ENCODE measurements at regions not wholly inside any gene's neighbourhood (a gene's known extent, or its start where the extent isn't known, plus 50 kb on each side); places are given as distances from the start of the nearest gene placed in this dataset.
A peak's percentile ranks its signal among the peaks of the same experiment; 100 is the strongest.

DNA sequence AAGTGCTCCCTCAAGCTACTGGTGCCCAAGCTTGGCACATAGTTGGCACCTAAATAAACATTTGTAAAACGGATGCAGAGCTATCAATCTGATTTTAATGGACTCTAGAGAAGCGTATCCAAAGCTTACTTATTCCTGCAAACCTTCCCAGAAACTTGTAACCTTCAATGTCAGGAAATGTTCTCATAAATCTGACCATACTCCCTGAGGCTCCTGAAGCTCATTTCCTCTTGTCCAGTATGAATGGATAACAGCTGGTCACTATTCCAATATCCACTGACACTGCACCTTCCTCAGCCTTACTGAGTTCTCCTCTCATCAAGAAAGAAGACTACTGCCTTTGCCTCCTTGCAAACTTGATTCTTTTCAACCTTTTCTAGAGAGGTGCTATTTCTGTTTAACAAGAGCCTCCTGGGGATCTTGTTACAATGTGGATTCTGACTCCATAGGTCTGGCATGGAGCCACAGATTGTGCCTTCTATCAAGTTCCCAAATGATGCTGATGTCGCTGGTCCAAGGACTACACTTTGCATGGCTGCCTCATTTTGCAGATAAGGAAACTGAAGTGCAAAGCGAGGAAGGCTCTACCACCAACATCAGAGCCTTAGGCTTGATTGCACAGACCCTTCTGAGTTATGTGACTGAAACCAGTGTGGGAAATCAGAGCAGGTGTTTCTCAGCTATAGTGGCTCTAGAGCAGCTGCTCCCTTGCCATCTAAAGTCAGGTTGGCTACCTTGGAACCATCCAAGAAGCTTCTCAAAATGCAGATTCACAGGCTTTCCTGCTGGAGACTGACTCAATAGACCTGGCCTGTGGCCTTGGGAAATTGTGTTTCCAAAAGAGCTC, 377.8 kb downstream of the SOX9 start:
- H3K4me2 ChIP-seq (ENCODE audit: low read length): no peak overlapping the region
- ATAC-seq (peak; percentile 18; the same call in 1 of the 2 replicates), DNase-seq (peak; percentile 40)
- H3K27ac ChIP-seq (ENCODE audit: low read length): no peak overlapping the region
- CTCF ChIA-PET: interaction anchor here (0.8 kb wide), 1 partner anchor 108 kb away, joined by 3 read pairs; no protein-coding TSS in a partner anchor
- H3K9ac ChIP-seq (ENCODE audit: low read length): no peak overlapping the region
- H3K4me1 ChIP-seq (ENCODE audit: insufficient read depth, low read length): no peaks in the 10 kb centered on the region
- no peak overlapping the region for H3K4me3 ChIP-seq (ENCODE audit: low read length)
- no peaks in the 10 kb centered on the region for H3K9me2 ChIP-seq (replicated peaks; ENCODE audit: low read length)
- H2AFZ ChIP-seq (ENCODE audit: low read length): no peak overlapping the region
- H3K36me3 ChIP-seq (ENCODE audit: low read depth, low read length): no peaks in the 10 kb centered on the region
- POLR2A ChIA-PET (ENCODE audit: unreplicated experiment): interaction anchor here (0.8 kb wide), 1 partner anchor 33 kb away, joined by 3 read pairs; no protein-coding TSS in a partner anchor
- no peaks in the 10 kb centered on the region for H3K27me3 ChIP-seq (ENCODE audit: low read length)
- intact Hi-C loops (cut with micrococcal nuclease): no loop called here
- TF ChIP-seq EZH2phosphoT487 (IDR thresholded peaks at IDR 0.05; ENCODE audit: borderline replicate concordance, low read length): no peak
- no TSS peak for BruUV-seq (replicated peaks)
- peaks cover 24% of the 10 kb centered on the region for H4K20me1 ChIP-seq (ENCODE audit: low read length)
- H3K79me2 ChIP-seq (ENCODE audit: low read length): peaks cover 92% of the 10 kb centered on the region
- H3K9me3 ChIP-seq (ENCODE audit: low read length): no peaks in the 10 kb centered on the region
- no peaks in the 10 kb centered on the region for H3F3A ChIP-seq (ENCODE audit: low read length, unreplicated experiment)

- no TSS peak for BruUV-seq (replicated peaks)
- no peak overlapping the region for H3K9ac ChIP-seq (ENCODE audit: low read length)
- CTCF ChIA-PET: no interaction called here
Observed at GRCh38 chr17:72501404-72502370, 380.9 kb downstream of the SOX9 start.

More at GRCh38 chr17:72501404-72502370, 380.9 kb downstream of the SOX9 start:
- H2AFZ ChIP-seq (ENCODE audit: low read length): no peak overlapping the region
- no peaks in the 10 kb centered on the region for H3F3A ChIP-seq (ENCODE audit: low read length, unreplicated experiment)
- H3K9me3 ChIP-seq (ENCODE audit: low read length): no peaks in the 10 kb centered on the region
- TF ChIP-seq EZH2 (IDR thresholded peaks at IDR 0.05; ENCODE audit: low read length, unreplicated experiment): no peak
- no peak for TF ChIP-seq EZH2phosphoT487 (IDR thresholded peaks at IDR 0.05; ENCODE audit: borderline replicate concordance, low read length)
- TF ChIP-seq, protein P1, sequence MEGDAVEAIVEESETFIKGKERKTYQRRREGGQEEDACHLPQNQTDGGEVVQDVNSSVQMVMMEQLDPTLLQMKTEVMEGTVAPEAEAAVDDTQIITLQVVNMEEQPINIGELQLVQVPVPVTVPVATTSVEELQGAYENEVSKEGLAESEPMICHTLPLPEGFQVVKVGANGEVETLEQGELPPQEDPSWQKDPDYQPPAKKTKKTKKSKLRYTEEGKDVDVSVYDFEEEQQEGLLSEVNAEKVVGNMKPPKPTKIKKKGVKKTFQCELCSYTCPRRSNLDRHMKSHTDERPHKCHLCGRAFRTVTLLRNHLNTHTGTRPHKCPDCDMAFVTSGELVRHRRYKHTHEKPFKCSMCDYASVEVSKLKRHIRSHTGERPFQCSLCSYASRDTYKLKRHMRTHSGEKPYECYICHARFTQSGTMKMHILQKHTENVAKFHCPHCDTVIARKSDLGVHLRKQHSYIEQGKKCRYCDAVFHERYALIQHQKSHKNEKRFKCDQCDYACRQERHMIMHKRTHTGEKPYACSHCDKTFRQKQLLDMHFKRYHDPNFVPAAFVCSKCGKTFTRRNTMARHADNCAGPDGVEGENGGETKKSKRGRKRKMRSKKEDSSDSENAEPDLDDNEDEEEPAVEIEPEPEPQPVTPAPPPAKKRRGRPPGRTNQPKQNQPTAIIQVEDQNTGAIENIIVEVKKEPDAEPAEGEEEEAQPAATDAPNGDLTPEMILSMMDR (conservative IDR thresholded peaks at IDR 0.05; ENCODE audit: low read depth, low read length): no peak
- H3K36me3 ChIP-seq (ENCODE audit: low read depth, low read length): no peaks in the 10 kb centered on the region
- POLR2A ChIA-PET (ENCODE audit: unreplicated experiment): no interaction called here
- H3K27ac ChIP-seq (ENCODE audit: low read length): no peak overlapping the region
- no peak overlapping the region for H3K4me3 ChIP-seq (ENCODE audit: low read length)
- H3K4me1 ChIP-seq (ENCODE audit: insufficient read depth, low read length): no peaks in the 10 kb centered on the region
- no peak for DNase-seq
- intact Hi-C loops (cut with micrococcal nuclease): no loop called here
- no peaks in the 10 kb centered on the region for H3K27me3 ChIP-seq (ENCODE audit: low read length)
- ATAC-seq: no peak
- peaks cover 23% of the 10 kb centered on the region for H4K20me1 ChIP-seq (ENCODE audit: low read length)
- H3K9me2 ChIP-seq (replicated peaks; ENCODE audit: low read length): no peaks in the 10 kb centered on the region
- H3K4me2 ChIP-seq (ENCODE audit: low read length): no peak overlapping the region
- peaks cover 89% of the 10 kb centered on the region for H3K79me2 ChIP-seq (ENCODE audit: low read length)

All from PC-3 (cell line).